WI38 (cell line): ENCODE measurements at regions not wholly inside any gene's neighbourhood (a gene's known extent, or its start where the extent isn't known, plus 50 kb on each side); places are given as distances from the start of the nearest gene placed in this dataset.
"Not testable (repeated sequence)": the region's sequence is repeated elsewhere in the genome, so short reads cannot be mapped to it uniquely, and the experiment has no call there.

ENCODE experiments used
- H3K4me3 ChIP-seq: 2 replicates; pipeline ENCODE4 v1.5.1; 2011; ENCODE audit warnings: low read depth, mild to moderate bottlenecking, control low read depth, low read length
- CTCF ChIP-seq: IDR thresholded peaks from 2 replicates; pipeline ENCODE4 v1.5.1; 2012; ENCODE audit warnings: low read depth, mild to moderate bottlenecking, control low read depth, low read length

- no peak for TF ChIP-seq CTCF
Observed at GRCh38 chr17:33954597-33954996, 300.5 kb upstream of the CCL2 start.

GRCh38 chr17:33955461-33955860, 299.6 kb upstream of the CCL2 start:
- no peak overlapping the region for H3K4me3 ChIP-seq
- TF ChIP-seq CTCF, result no peak

More at GRCh38 chr17:33954597-33954996, 300.5 kb upstream of the CCL2 start:
- no peak overlapping the region for H3K4me3 ChIP-seq

GRCh38 chr17:33959098-33959497, 296.0 kb upstream of the CCL2 start:
- H3K4me3 ChIP-seq, result not testable (repeated sequence)

GRCh38 chr17:33962857-33963655, 292.0 kb upstream of the CCL2 start:
- no peak for TF ChIP-seq CTCF
- no peak overlapping the region for H3K4me3 ChIP-seq

GRCh38 chr17:33964344-33964979, 290.6 kb upstream of the CCL2 start:
- no peak for TF ChIP-seq CTCF
- no peak overlapping the region for H3K4me3 ChIP-seq

- H3K4me3 ChIP-seq, result no peak overlapping the region
- TF ChIP-seq CTCF, result no peak
Observed at GRCh38 chr17:33966410-33967059, 288.6 kb upstream of the CCL2 start.

- TF ChIP-seq CTCF, result no peak
- no peak overlapping the region for H3K4me3 ChIP-seq
Observed at GRCh38 chr17:33967608-33968349, 287.3 kb upstream of the CCL2 start.
